OCI-LY7 (cell line): ENCODE measurements at regions not wholly inside any gene's neighbourhood (a gene's known extent, or its start where the extent isn't known, plus 50 kb on each side); places are given as distances from the start of the nearest gene placed in this dataset.

ENCODE experiments used
- BruUV-seq: library from RNA; stranded (reverse); fragments of 400-500 nt; replicated peaks from 2 replicates; lab custom pipeline; 2021; lab: Mats Ljungman, UMichigan
- CTCF ChIA-PET: fragments of 300-600 bp; sonication (Branson Sonifier 250); formaldehyde crosslinking; loops from one replicate; lab custom pipeline; 2022; ENCODE audit warnings: antibody characterized with exemption; ENCODE audit not compliant: unreplicated experiment; lab: Charles Lee
- POLR2A ChIA-PET: fragments of 300-600 bp; sonication (Branson Sonifier 250); formaldehyde crosslinking; loops from one replicate; lab custom pipeline; 2022; ENCODE audit warnings: antibody characterized with exemption; lab: Charles Lee
- DNase-seq: peaks from one replicate; pipeline ENCODE4 v3.0.0-alpha.2; 2015; ENCODE audit warnings: low spot score
- H2AFZ ChIP-seq: fragments of 200-600 bp; sonication (generic), shearing (Covaris generic); 2 replicates; pipeline ENCODE4 v1.6.1; 2014; ENCODE audit warnings: mild to moderate bottlenecking, antibody characterized with exemption, low read length, moderate library complexity
- H3K27ac ChIP-seq: fragments of 200-600 bp; sonication (generic); 2 replicates; pipeline ENCODE4 v1.5.1; 2014; ENCODE audit warnings: mixed run types, low read depth, mild to moderate bottlenecking, moderate library complexity, low read length, inconsistent platforms; ENCODE audit not compliant: poor library complexity, severe bottlenecking
- H3K36me3 ChIP-seq: fragments of 200-600 bp; sonication (generic); 2 replicates; pipeline ENCODE4 v1.6.1; 2014; ENCODE audit warnings: mild to moderate bottlenecking, antibody characterized with exemption, low read length, moderate library complexity, mixed read lengths; ENCODE audit not compliant: insufficient read depth
- H3K4me1 ChIP-seq: fragments of 200-600 bp; sonication (generic); 2 replicates; pipeline ENCODE4 v1.5.1; 2014; ENCODE audit warnings: mild to moderate bottlenecking, low read length; ENCODE audit not compliant: insufficient read depth, poor library complexity, severe bottlenecking
- H3K4me2 ChIP-seq: fragments of 200-600 bp; sonication (generic); 2 replicates; pipeline ENCODE4 v1.6.1; 2014; ENCODE audit warnings: mild to moderate bottlenecking, low read length
- H3K4me3 ChIP-seq: fragments of 200-600 bp; sonication (generic); 2 replicates; pipeline ENCODE4 v1.5.1; 2014; ENCODE audit warnings: mild to moderate bottlenecking, low read depth, low read length; ENCODE audit not compliant: poor library complexity, severe bottlenecking
- H3K79me2 ChIP-seq: fragments of 200-600 bp; sonication (generic); 2 replicates; pipeline ENCODE4 v1.6.1; 2016; ENCODE audit warnings: low read depth, mild to moderate bottlenecking, low read length, moderate library complexity, mixed read lengths; ENCODE audit not compliant: insufficient read depth
- H3K9me2 ChIP-seq: fragments of 200-600 bp; sonication (generic); 2 replicates; pipeline ENCODE4 v1.6.1; 2016; ENCODE audit warnings: mild to moderate bottlenecking, low read length, mixed read lengths; ENCODE audit not compliant: insufficient read depth
- H3K9me3 ChIP-seq: fragments of 200-600 bp; sonication (generic); 2 replicates; pipeline ENCODE4 v1.6.1; 2014; ENCODE audit warnings: mild to moderate bottlenecking, mixed run types, low read length, mixed read lengths
- H4K20me1 ChIP-seq: fragments of 200-600 bp; sonication (generic); 2 replicates; pipeline ENCODE4 v1.6.1; 2014; ENCODE audit warnings: mild to moderate bottlenecking, antibody characterized with exemption, low read length, moderate library complexity, mixed read lengths; ENCODE audit not compliant: insufficient read depth
- EZH2phosphoT487 ChIP-seq: fragments of 200-600 bp; sonication (generic); IDR thresholded peaks from 2 replicates; pipeline ENCODE4 v1.6.1; 2018; ENCODE audit warnings: low read depth, borderline replicate concordance, mild to moderate bottlenecking, mixed run types, antibody characterized with exemption, low read length, moderate library complexity, mixed read lengths
- intact Hi-C: fragments of 100-400 bp; cut with micrococcal nuclease; formaldehyde crosslinking; loops from one replicate; pipeline ENCODE4 v1.10.0; 2022; ENCODE audit not compliant: unreplicated experiment
- TF ChIP-seq, protein P1 (sequence below): fragments of 200-600 bp; sonication (generic); conservative IDR thresholded peaks from 2 replicates; pipeline ENCODE4 v1.5.1; 2014; ENCODE audit warnings: mild to moderate bottlenecking, antibody characterized with exemption, low read length, moderate library complexity, mixed read lengths

DNA sequence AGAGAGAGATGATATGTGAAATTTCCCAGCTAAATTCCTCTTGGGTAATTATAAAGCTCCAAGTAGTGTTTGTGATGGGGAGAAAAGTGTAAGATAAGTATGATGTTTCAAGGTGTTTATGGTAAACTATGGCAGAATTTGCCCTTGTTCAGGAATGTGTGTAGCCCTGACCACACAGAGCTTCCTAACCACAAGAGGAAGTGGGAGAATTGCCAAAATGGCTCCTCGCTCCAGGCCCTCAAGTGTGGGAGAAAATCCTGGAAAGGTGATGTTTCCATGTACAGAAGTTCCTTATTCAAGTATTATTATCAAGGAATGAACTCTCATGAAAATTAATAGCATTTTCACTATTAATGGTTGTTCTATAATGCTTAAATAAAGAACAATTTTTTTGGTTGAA, 878.3 kb downstream of the TDRD15 start:
- Histone ChIP-seq H3K4me1 (no peaks in the 10 kb centered on the region), H3K27ac (no peak overlapping the region), H4K20me1 (no peaks in the 10 kb centered on the region), H3K79me2 (no peaks in the 10 kb centered on the region), H2AFZ (no peak overlapping the region), H3K9me2 (no peaks in the 10 kb centered on the region), H3K4me2 (no peak overlapping the region), H3K9me3 (no peaks in the 10 kb centered on the region), H3K36me3 (no peaks in the 10 kb centered on the region), H3K4me3 (no peak overlapping the region)
- POLR2A ChIA-PET: no interaction called here
- no TSS peak for BruUV-seq
- DNase-seq: no peak
- no peak for TF ChIP-seq EZH2phosphoT487
- TF ChIP-seq, protein P1, sequence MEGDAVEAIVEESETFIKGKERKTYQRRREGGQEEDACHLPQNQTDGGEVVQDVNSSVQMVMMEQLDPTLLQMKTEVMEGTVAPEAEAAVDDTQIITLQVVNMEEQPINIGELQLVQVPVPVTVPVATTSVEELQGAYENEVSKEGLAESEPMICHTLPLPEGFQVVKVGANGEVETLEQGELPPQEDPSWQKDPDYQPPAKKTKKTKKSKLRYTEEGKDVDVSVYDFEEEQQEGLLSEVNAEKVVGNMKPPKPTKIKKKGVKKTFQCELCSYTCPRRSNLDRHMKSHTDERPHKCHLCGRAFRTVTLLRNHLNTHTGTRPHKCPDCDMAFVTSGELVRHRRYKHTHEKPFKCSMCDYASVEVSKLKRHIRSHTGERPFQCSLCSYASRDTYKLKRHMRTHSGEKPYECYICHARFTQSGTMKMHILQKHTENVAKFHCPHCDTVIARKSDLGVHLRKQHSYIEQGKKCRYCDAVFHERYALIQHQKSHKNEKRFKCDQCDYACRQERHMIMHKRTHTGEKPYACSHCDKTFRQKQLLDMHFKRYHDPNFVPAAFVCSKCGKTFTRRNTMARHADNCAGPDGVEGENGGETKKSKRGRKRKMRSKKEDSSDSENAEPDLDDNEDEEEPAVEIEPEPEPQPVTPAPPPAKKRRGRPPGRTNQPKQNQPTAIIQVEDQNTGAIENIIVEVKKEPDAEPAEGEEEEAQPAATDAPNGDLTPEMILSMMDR: no peak
- intact Hi-C loops: no loop called here
- CTCF ChIA-PET: no interaction called here

DNA sequence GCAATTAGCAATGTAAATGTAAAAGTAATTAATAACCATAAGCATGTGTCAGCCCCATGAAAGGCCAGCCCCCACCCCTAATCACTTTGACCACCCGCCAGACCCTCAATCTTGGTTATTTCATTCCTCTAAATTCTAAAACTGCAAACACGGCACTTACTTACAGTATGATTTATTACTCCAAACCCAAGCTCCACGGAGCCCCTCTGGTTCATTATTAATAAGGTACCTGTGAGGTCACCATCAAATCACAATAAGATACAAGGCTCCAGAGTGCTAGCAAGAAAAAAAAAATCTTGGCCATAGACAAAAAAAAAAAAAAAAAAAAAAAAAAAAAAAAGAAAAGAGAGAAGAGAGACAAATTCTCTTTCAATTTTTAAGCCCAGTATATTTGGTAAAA, 879.5 kb downstream of the TDRD15 start:
- no peaks in the 10 kb centered on the region for H3K9me2 ChIP-seq
- intact Hi-C loops: no loop called here
- H3K36me3 ChIP-seq: no peaks in the 10 kb centered on the region
- no peaks in the 10 kb centered on the region for H3K4me1 ChIP-seq
- no TSS peak for BruUV-seq
- no peak overlapping the region for H2AFZ ChIP-seq
- ChIA-PET CTCF (no interaction called here), POLR2A (interaction anchor here (0.7 to 0.9 kb wide), 2 partner anchors 30 to 149 kb away, joined by 3 to 4 read pairs; no protein-coding TSS in a partner anchor)
- H4K20me1 ChIP-seq: no peaks in the 10 kb centered on the region
- H3K27ac ChIP-seq: no peak overlapping the region
- DNase-seq: no peak
- H3K9me3 ChIP-seq: no peaks in the 10 kb centered on the region
- H3K79me2 ChIP-seq: no peaks in the 10 kb centered on the region
- TF ChIP-seq, protein P1: no peak
- no peak for TF ChIP-seq EZH2phosphoT487
- no peak overlapping the region for H3K4me3 ChIP-seq
- H3K4me2 ChIP-seq: no peak overlapping the region

DNA sequence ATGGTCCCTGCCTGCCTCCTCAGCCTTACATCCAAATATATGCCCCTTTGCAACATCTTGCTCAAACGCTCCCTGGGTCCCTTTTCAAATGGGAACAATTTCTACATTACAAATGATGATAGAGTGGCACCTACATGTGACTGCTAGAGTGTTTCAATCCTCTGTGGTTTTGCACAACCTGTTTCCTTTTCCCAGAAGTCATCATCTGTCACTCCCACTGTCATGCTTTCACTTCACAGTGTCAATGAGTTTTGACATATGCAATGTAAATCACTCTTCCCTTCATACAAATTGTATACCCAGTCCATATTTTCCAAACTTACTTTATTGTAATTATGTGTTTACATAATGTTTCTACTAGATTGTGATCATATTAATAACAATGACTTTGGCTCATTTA, 887.3 kb downstream of the TDRD15 start:
- H3K4me2 ChIP-seq: no peak overlapping the region
- H3K4me3 ChIP-seq: no peak overlapping the region
- ChIA-PET POLR2A (no interaction called here), CTCF (no interaction called here)
- no TSS peak for BruUV-seq
- no peaks in the 10 kb centered on the region for H3K4me1 ChIP-seq
- H4K20me1 ChIP-seq: no peaks in the 10 kb centered on the region
- no peaks in the 10 kb centered on the region for H3K9me3 ChIP-seq
- no peaks in the 10 kb centered on the region for H3K79me2 ChIP-seq
- TF ChIP-seq, protein P1: no peak
- TF ChIP-seq EZH2phosphoT487: no peak
- no peak for DNase-seq
- H3K36me3 ChIP-seq: no peaks in the 10 kb centered on the region
- no peak overlapping the region for H3K27ac ChIP-seq
- no peak overlapping the region for H2AFZ ChIP-seq
- intact Hi-C loops: no loop called here
- H3K9me2 ChIP-seq: no peaks in the 10 kb centered on the region
